GM12891 (cell line): ENCODE measurements at regions not wholly inside any gene's neighbourhood (a gene's known extent, or its start where the extent isn't known, plus 50 kb on each side); places are given as distances from the start of the nearest gene placed in this dataset.

Experiments used
- POLR2A ChIP-seq: IDR thresholded peaks from 2 replicates; pipeline ENCODE4 v1.6.1; 2011; ENCODE audit warnings: low read depth, low read length, control low read depth
- POLR2AphosphoS5 ChIP-seq: IDR thresholded peaks from 2 replicates; pipeline ENCODE4 v1.6.1; 2011; ENCODE audit warnings: low read depth, low read length, control low read depth
- TAF1 ChIP-seq: IDR thresholded peaks from 2 replicates; pipeline ENCODE4 v1.6.1; 2011; ENCODE audit warnings: low read depth, low read length, control low read depth

DNA sequence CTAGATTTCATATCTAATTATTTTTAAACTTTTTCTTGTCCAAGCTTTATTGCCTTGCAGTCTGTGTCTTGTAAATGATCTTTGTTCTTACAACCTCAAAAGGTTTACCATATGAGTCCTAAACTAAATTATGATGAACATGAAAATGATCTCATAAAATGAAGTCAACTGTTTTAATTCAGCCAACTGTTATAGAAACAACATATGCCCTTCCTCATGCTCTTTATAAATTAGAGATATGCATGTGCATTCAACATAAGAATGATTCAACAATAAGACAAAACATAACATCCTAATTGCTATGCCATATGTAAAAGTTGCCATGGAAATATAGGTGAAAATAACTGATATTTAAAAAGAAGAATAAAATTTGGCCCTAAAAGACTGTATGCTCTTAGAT is 774.4 kb downstream of the LUZP2 start:
- TF ChIP-seq POLR2AphosphoS5, result no peak
- TF ChIP-seq POLR2A, result no peak
- TF ChIP-seq TAF1, result no peak
